ENCODE measurements at regions not wholly inside any gene's neighbourhood (a gene's known extent, or its start where the extent isn't known, plus 50 kb on each side); places are given as distances from the start of the nearest gene placed in this dataset.

- H3K4me3 ChIP-seq (ENCODE audit: low read length): no peak overlapping the region
- 0 out of 2 replicates have a peak, but pooled peaks cover 7% of the 10 kb centered on the region for H3K4me1 ChIP-seq (ENCODE audit: insufficient read depth, low read length)
- no peak overlapping the region for H3K9ac ChIP-seq (ENCODE audit: low read depth, low read length)
- H3K36me3 ChIP-seq (ENCODE audit: insufficient read depth, low read length): no peaks in the 10 kb centered on the region
- 87% methylated on average over 7 of the region's 7 CpGs for WGBS
- no peaks in the 10 kb centered on the region for H3K9me3 ChIP-seq (ENCODE audit: insufficient read depth, low read depth, low read length)
- H3K27ac ChIP-seq (ENCODE audit: low read depth, low read length): no peak overlapping the region
- H3K27me3 ChIP-seq (ENCODE audit: insufficient read depth, low read length): no peaks in the 10 kb centered on the region
These were observed 80.7 kb upstream of the HDAC9 start for GRCh38 chr7:18414885-18415284.

DNA sequence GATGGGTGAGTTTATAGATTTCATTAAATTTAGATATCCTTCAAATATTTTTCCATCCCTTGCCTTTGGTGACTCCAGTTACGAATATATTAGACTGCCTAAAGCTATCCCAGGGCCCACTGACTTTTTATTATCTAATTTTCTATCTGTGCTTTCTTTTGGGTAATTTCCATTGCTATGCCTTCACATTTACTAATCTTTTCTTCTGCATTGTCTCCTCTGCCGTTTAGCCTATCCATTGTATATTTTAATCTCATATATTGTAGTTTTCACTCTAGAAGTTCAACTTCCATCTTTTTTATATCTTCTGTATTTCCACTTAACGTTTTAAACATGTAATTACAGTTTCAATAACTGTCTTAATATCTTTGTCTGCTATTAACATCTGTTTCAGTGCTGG, 78.6 kb upstream of the HDAC9 start:
- WGBS: 93% methylated on average over 3 of the region's 3 CpGs

GRCh38 chr7:18419456-18419855, 76.1 kb upstream of the HDAC9 start:
- 87% methylated on average over 2 of the region's 3 CpGs for WGBS
- Histone ChIP-seq H3K27me3 (ENCODE audit: insufficient read depth, low read length) (no peaks in the 10 kb centered on the region), H3K4me1 (ENCODE audit: insufficient read depth, low read length) (peaks cover 23% of the 10 kb centered on the region), H3K4me3 (ENCODE audit: low read length) (no peak overlapping the region), H3K36me3 (ENCODE audit: insufficient read depth, low read length) (no peaks in the 10 kb centered on the region), H3K27ac (ENCODE audit: low read depth, low read length) (no peak overlapping the region), H3K9me3 (ENCODE audit: insufficient read depth, low read depth, low read length) (no peaks in the 10 kb centered on the region), H3K9ac (ENCODE audit: low read depth, low read length) (no peak overlapping the region)

More for the DNA sequence above, 78.6 kb upstream of the HDAC9 start:
- H3K9ac ChIP-seq (ENCODE audit: low read depth, low read length): no peak overlapping the region
- no peak overlapping the region for H3K4me3 ChIP-seq (ENCODE audit: low read length)
- peaks cover 20% of the 10 kb centered on the region for H3K4me1 ChIP-seq (ENCODE audit: insufficient read depth, low read length)
- H3K9me3 ChIP-seq (ENCODE audit: insufficient read depth, low read depth, low read length): no peaks in the 10 kb centered on the region
- H3K36me3 ChIP-seq (ENCODE audit: insufficient read depth, low read length): no peaks in the 10 kb centered on the region
- H3K27ac ChIP-seq (ENCODE audit: low read depth, low read length): no peak overlapping the region
- H3K27me3 ChIP-seq (ENCODE audit: insufficient read depth, low read length): no peaks in the 10 kb centered on the region

DNA sequence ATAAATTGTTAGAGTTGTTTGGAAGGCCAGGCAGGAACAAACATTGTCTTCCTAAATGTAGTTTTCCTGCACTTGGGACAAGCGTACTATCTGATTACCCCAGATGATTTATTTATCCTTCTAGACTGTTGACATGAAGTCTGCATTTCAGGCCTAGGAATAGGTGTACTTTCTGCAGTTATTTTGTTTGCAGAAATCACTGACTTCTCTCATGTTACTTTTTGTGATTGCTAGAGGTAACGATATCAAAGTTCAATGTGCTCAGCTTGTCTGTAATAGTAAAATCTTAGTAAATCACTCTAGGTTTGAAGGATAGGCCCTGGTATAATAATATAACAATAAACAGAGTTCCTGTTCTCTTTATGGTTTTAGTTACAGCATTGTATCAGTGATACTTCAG, 75.4 kb upstream of the HDAC9 start:
- WGBS: 92% methylated on average over 2 of the region's 2 CpGs

GRCh38 chr7:18420748-18421147, 74.8 kb upstream of the HDAC9 start:
- 81% methylated on average over 1 of the region's 1 CpG for WGBS
- no peak overlapping the region for H3K9ac ChIP-seq (ENCODE audit: low read depth, low read length)

More for the DNA sequence above, 75.4 kb upstream of the HDAC9 start:
- H3K9ac ChIP-seq (ENCODE audit: low read depth, low read length): no peak overlapping the region
- no peak overlapping the region for H3K4me3 ChIP-seq (ENCODE audit: low read length)
- no peaks in the 10 kb centered on the region for H3K27me3 ChIP-seq (ENCODE audit: insufficient read depth, low read length)
- peaks cover 16% of the 10 kb centered on the region for H3K4me1 ChIP-seq (ENCODE audit: insufficient read depth, low read length)
- no peak overlapping the region for H3K27ac ChIP-seq (ENCODE audit: low read depth, low read length)
- no peaks in the 10 kb centered on the region for H3K36me3 ChIP-seq (ENCODE audit: insufficient read depth, low read length)
- no peaks in the 10 kb centered on the region for H3K9me3 ChIP-seq (ENCODE audit: insufficient read depth, low read depth, low read length)

DNA sequence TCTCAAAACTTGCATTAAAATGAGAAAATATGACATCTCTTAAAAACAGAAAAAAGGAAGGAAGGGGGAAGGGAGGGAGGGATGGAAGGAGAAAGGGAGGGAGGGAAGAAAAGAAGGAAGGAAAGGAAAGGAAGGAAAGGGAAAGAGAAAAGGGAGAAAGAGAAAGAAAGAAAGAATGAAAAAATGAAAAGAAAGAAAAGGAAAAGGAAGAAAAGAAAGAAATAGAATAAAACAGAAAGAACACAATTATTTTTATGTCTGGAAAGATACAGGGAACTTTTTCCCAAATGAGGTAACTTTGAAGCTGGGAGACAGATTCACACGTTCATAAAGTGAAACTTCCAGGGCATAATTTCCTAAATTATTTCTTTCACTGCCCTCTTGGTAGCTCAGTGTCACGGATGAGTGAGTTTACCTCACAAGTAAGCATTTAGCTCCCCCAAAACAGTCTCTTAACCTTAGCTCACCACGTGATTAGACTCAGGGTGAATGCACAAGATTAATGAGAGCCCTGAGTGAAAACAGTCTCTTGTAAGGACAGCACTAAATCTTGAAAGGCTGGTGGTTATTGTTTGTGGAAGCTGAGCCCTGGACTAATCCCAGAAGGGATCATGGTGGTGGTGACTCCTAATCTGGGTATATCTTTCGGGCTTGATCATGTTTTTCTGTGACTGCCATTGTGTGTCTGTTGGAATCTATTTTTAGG, 74.1 kb upstream of the HDAC9 start:
- Histone ChIP-seq H3K27ac (ENCODE audit: low read depth, low read length) (no peak overlapping the region), H3K4me3 (ENCODE audit: low read length) (no peak overlapping the region), H3K27me3 (ENCODE audit: insufficient read depth, low read length) (no peaks in the 10 kb centered on the region), H3K9me3 (ENCODE audit: insufficient read depth, low read depth, low read length) (no peaks in the 10 kb centered on the region), H3K9ac (ENCODE audit: low read depth, low read length) (no peak overlapping the region), H3K36me3 (ENCODE audit: insufficient read depth, low read length) (no peaks in the 10 kb centered on the region), H3K4me1 (ENCODE audit: insufficient read depth, low read length) (peaks cover 17% of the 10 kb centered on the region)
- 81% methylated on average over 4 of the region's 4 CpGs for WGBS

More at GRCh38 chr7:18420748-18421147, 74.8 kb upstream of the HDAC9 start:
- peaks cover 16% of the 10 kb centered on the region for H3K4me1 ChIP-seq (ENCODE audit: insufficient read depth, low read length)
- H3K36me3 ChIP-seq (ENCODE audit: insufficient read depth, low read length): no peaks in the 10 kb centered on the region
- no peak overlapping the region for H3K27ac ChIP-seq (ENCODE audit: low read depth, low read length)
- no peaks in the 10 kb centered on the region for H3K27me3 ChIP-seq (ENCODE audit: insufficient read depth, low read length)
- H3K4me3 ChIP-seq (ENCODE audit: low read length): no peak overlapping the region
- H3K9me3 ChIP-seq (ENCODE audit: insufficient read depth, low read depth, low read length): no peaks in the 10 kb centered on the region

- Histone ChIP-seq H3K9me3 (ENCODE audit: insufficient read depth, low read depth, low read length) (no peaks in the 10 kb centered on the region), H3K36me3 (ENCODE audit: insufficient read depth, low read length) (no peaks in the 10 kb centered on the region), H3K9ac (ENCODE audit: low read depth, low read length) (no peak overlapping the region), H3K27me3 (ENCODE audit: insufficient read depth, low read length) (no peaks in the 10 kb centered on the region), H3K27ac (ENCODE audit: low read depth, low read length) (no peak overlapping the region), H3K4me1 (ENCODE audit: insufficient read depth, low read length) (peaks cover 30% of the 10 kb centered on the region), H3K4me3 (ENCODE audit: low read length) (no peak overlapping the region)
- 96% methylated on average over 2 of the region's 4 CpGs for WGBS
These were observed 70.3 kb upstream of the HDAC9 start for GRCh38 chr7:18425227-18425626.

DNA sequence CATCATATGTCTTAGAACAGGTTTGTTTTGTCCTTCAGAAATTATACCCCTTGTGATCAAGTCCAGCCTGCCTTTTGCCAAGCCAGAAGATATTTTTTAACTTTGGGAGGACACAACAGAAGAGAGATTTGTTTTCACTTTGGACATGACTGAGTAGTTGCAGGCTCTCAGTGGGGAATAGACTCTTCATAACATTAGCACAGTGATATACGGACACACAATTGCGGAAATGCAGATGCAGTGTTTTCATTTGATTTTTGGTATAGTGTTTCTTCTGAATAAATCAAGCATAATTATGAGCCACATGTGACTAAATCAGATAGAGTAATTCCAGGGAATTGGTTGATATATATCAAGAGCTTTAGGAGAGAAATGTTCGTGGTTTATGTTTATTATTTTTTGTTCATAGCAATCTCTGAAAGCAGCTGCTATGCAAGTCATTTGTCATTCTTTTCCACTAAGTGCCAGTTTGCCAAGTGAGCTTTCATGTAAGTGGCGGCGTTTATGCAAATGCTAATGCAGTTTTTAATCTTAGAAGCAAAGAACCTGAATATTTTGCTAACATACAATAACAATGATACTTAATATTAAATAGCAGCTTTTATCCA, 69.6 kb upstream of the HDAC9 start:
- no peaks in the 10 kb centered on the region for H3K9me3 ChIP-seq (ENCODE audit: insufficient read depth, low read depth, low read length)
- H3K4me1 ChIP-seq (ENCODE audit: insufficient read depth, low read length): peaks cover 24% of the 10 kb centered on the region
- H3K27me3 ChIP-seq (ENCODE audit: insufficient read depth, low read length): no peaks in the 10 kb centered on the region
- H3K4me3 ChIP-seq (ENCODE audit: low read length): no peak overlapping the region
- H3K36me3 ChIP-seq (ENCODE audit: insufficient read depth, low read length): no peaks in the 10 kb centered on the region
- 98% methylated on average over 5 of the region's 5 CpGs for WGBS
- no peak overlapping the region for H3K9ac ChIP-seq (ENCODE audit: low read depth, low read length)
- no peak overlapping the region for H3K27ac ChIP-seq (ENCODE audit: low read depth, low read length)

DNA sequence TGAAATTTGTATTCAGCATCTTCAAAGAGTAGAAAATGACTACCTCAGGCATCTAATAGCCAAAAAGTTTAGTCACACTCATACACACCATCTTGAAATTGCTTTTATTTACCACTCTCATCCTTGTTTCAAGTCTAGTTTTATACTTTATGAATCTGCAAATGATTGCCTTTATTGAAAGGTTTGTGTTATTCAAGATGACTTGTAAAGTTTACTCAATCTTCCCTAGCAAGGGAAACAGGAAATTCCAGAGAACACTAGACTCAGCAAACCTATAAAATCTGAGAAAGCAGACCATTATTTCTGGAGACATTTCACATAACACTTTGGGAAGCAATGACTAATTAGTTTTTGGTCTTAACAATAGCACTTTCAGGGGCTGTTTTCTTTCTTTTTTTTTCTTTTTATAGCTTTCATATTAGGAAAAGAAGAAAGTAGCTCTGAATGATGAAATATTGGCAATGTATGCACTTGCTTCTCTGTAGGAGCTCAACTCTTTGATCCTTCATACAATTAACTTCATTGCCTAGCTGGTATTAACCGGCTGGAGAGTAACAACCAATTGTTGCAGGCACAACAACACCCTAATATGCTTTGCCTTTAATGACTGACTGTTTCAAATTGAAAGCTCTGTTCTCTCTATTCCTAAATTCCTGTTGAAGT, 68.9 kb upstream of the HDAC9 start:
- H3K9ac ChIP-seq (ENCODE audit: low read depth, low read length): no peak overlapping the region
- H3K4me1 ChIP-seq (ENCODE audit: insufficient read depth, low read length): peaks cover 19% of the 10 kb centered on the region
- H3K36me3 ChIP-seq (ENCODE audit: insufficient read depth, low read length): no peaks in the 10 kb centered on the region
- no peak overlapping the region for H3K27ac ChIP-seq (ENCODE audit: low read depth, low read length)
- H3K27me3 ChIP-seq (ENCODE audit: insufficient read depth, low read length): no peaks in the 10 kb centered on the region
- H3K4me3 ChIP-seq (ENCODE audit: low read length): no peak overlapping the region
- WGBS: 91% methylated on average over 1 of the region's 1 CpG
- H3K9me3 ChIP-seq (ENCODE audit: insufficient read depth, low read depth, low read length): no peaks in the 10 kb centered on the region

- no peaks in the 10 kb centered on the region for H3K9me3 ChIP-seq (ENCODE audit: insufficient read depth, low read depth, low read length)
- peaks cover 14% of the 10 kb centered on the region; the same call in 1 of the 2 replicates for H3K4me1 ChIP-seq (ENCODE audit: insufficient read depth, low read length)
- H3K27me3 ChIP-seq (ENCODE audit: insufficient read depth, low read length): no peaks in the 10 kb centered on the region
- 97% methylated on average over 3 of the region's 3 CpGs for whole genome bisulfite sequencing
- no peak overlapping the region for H3K4me3 ChIP-seq (ENCODE audit: low read length)
- no peak overlapping the region for H3K9ac ChIP-seq (ENCODE audit: low read depth, low read length)
- no peak overlapping the region for H3K27ac ChIP-seq (ENCODE audit: low read depth, low read length)
- H3K36me3 ChIP-seq (ENCODE audit: insufficient read depth, low read length): no peaks in the 10 kb centered on the region
These were observed 66.0 kb upstream of the HDAC9 start for GRCh38 chr7:18429547-18429946.

- 94% methylated on average over 2 of the region's 2 CpGs for WGBS
- no peak overlapping the region for H3K9ac ChIP-seq (ENCODE audit: low read depth, low read length)
- no peaks in the 10 kb centered on the region for H3K9me3 ChIP-seq (ENCODE audit: insufficient read depth, low read depth, low read length)
- no peaks in the 10 kb centered on the region for H3K27me3 ChIP-seq (ENCODE audit: insufficient read depth, low read length)
- no peaks in the 10 kb centered on the region for H3K36me3 ChIP-seq (ENCODE audit: insufficient read depth, low read length)
- H3K27ac ChIP-seq (ENCODE audit: low read depth, low read length): no peak overlapping the region
- no peak overlapping the region for H3K4me3 ChIP-seq (ENCODE audit: low read length)
- peaks cover 14% of the 10 kb centered on the region; the same call in 1 of the 2 replicates for H3K4me1 ChIP-seq (ENCODE audit: insufficient read depth, low read length)
These were observed 64.7 kb upstream of the HDAC9 start for GRCh38 chr7:18430810-18431209.

Data from HUES64 (cell line).